H7 (cell line): ENCODE measurements at regions not wholly inside any gene's neighbourhood (a gene's known extent, or its start where the extent isn't known, plus 50 kb on each side); places are given as distances from the start of the nearest gene placed in this dataset.

ENCODE experiments used
- DNase-seq: peaks from one replicate; pipeline ENCODE4 v3.0.0; 2012
- H3K27me3 ChIP-seq: 2 replicates; pipeline ENCODE4 v1.6.0; 2011; ENCODE audit warnings: mild to moderate bottlenecking, low read length; ENCODE audit not compliant: control insufficient read depth, insufficient read depth
- H3K36me3 ChIP-seq: replicated peaks from 2 replicates; pipeline ENCODE4 v1.5.1; 2011; ENCODE audit warnings: low read length; ENCODE audit not compliant: control insufficient read depth, insufficient read depth
- H3K4me3 ChIP-seq: 2 replicates; pipeline ENCODE4 v1.5.1; 2011; ENCODE audit warnings: low read depth, mild to moderate bottlenecking, control low read depth, low read length, moderate library complexity; ENCODE audit not compliant: insufficient read depth

DNA sequence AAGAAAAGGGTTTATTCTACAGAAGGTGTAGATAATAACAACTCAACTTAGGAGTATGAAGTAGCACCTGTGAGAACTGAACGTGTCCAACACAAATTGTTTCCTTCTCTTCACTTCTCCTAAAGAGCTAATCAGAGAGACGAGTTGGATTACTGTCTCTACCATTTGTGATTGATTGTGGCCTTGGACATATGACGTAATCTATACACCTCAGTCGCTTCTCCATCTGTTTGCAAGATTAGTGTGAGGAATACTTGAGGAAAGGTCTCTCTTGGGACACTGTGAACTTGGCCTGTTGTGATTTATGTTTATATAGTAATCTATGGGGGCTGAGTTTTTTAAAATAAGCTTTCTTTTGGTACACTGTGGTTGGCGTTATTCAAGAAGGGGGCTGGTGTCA lies 182.0 kb downstream of the ZNF330 start:
- Histone ChIP-seq H3K4me3 (no peak overlapping the region), H3K36me3 (no peaks in the 10 kb centered on the region), H3K27me3 (no peaks in the 10 kb centered on the region)
- DNase-seq = no peak

GRCh38 chr4:141403782-141404181 lies 183.1 kb downstream of the ZNF330 start:
- Histone ChIP-seq H3K36me3 (no peaks in the 10 kb centered on the region), H3K27me3 (no peaks in the 10 kb centered on the region), H3K4me3 (no peak overlapping the region)
- DNase-seq = no peak

- Histone ChIP-seq H3K36me3 (no peaks in the 10 kb centered on the region), H3K27me3 (no peaks in the 10 kb centered on the region), H3K4me3 (no peak overlapping the region)
- DNase-seq = no peak
These were observed 185.5 kb downstream of the ZNF330 start for GRCh38 chr4:141406237-141406636.

- no peak overlapping the region for H3K4me3 ChIP-seq
- H3K36me3 ChIP-seq = no peaks in the 10 kb centered on the region
- no peak for DNase-seq
- H3K27me3 ChIP-seq = no peaks in the 10 kb centered on the region
These were observed 188.9 kb downstream of the ZNF330 start for GRCh38 chr4:141409556-141409955.

- DNase-seq = no peak
- Histone ChIP-seq H3K36me3 (no peaks in the 10 kb centered on the region), H3K27me3 (no peaks in the 10 kb centered on the region), H3K4me3 (no peak overlapping the region)
These were observed 190.1 kb downstream of the ZNF330 start for GRCh38 chr4:141410839-141411238.

- H3K27me3 ChIP-seq = no peaks in the 10 kb centered on the region
- no peak for DNase-seq
- H3K4me3 ChIP-seq = no peak overlapping the region
- H3K36me3 ChIP-seq = no peaks in the 10 kb centered on the region
These were observed 191.2 kb downstream of the ZNF330 start for GRCh38 chr4:141411936-141412335.

- no peak for DNase-seq
- H3K27me3 ChIP-seq = no peaks in the 10 kb centered on the region
- H3K36me3 ChIP-seq = no peaks in the 10 kb centered on the region
- H3K4me3 ChIP-seq = no peak overlapping the region
These were observed 192.7 kb downstream of the ZNF330 start for GRCh38 chr4:141413366-141413765.

GRCh38 chr4:141415651-141416050 lies 195.0 kb downstream of the ZNF330 start:
- Histone ChIP-seq H3K27me3 (no peaks in the 10 kb centered on the region), H3K4me3 (no peak overlapping the region), H3K36me3 (no peaks in the 10 kb centered on the region)
- DNase-seq = no peak

DNA sequence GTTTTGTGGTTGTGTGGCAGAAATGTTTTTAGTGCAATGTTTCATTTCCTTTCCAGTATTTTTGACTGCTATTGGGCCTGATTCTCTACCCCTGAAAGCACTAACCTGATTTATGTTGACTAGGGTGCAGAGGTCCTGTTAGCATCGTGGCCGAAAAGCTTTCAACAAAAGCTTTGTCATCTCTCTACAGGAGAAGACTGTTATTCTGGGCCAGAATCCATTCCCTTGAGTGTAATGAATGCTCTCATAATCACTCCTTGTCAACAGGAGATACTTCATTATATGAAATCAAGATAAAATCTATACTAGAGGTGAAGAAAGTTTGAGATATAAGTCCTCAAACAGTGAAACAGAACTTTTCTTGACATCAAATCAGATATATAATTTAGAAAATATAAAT lies 195.5 kb downstream of the ZNF330 start:
- H3K36me3 ChIP-seq = no peaks in the 10 kb centered on the region
- no peak overlapping the region for H3K4me3 ChIP-seq
- no peak for DNase-seq
- no peaks in the 10 kb centered on the region for H3K27me3 ChIP-seq

DNA sequence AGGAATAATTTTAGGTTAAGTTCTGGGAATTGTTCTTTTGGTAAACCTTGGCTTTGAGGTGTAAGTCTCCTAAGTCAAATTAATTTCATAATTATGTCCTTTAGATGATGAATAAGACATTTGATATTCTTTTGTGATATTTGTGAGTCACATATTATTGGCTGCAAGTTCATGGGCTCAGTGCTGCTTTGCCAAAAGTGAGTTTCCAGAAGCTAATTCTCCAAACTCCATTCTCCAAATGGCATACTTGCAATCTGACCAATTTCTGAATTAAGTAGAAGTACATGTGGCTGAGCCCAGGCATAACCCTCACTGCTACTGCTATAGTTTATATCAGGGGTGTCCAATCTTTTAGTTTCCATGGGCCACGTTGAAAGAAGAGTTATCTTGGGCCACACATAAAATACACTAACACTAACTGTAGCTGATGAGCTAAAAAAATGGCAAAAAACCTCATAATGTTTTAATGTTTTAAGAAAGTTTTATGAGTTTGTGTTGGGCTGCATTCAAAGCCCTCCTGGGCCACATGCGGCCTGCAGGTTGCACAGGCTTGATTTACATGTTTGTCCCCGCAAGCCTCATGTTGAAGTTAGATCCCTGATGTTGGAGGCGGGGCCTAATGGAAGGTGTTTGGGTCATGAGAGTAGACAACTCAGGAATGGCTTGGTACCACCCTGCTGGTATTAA lies 196.1 kb downstream of the ZNF330 start:
- no peak overlapping the region for H3K4me3 ChIP-seq
- H3K27me3 ChIP-seq = no peaks in the 10 kb centered on the region
- DNase-seq = no peak
- H3K36me3 ChIP-seq = no peaks in the 10 kb centered on the region

- no peaks in the 10 kb centered on the region for H3K36me3 ChIP-seq
- no peaks in the 10 kb centered on the region for H3K27me3 ChIP-seq
- no peak for DNase-seq
- H3K4me3 ChIP-seq = no peak overlapping the region
These were observed 196.7 kb downstream of the ZNF330 start for GRCh38 chr4:141417387-141417786.

DNA sequence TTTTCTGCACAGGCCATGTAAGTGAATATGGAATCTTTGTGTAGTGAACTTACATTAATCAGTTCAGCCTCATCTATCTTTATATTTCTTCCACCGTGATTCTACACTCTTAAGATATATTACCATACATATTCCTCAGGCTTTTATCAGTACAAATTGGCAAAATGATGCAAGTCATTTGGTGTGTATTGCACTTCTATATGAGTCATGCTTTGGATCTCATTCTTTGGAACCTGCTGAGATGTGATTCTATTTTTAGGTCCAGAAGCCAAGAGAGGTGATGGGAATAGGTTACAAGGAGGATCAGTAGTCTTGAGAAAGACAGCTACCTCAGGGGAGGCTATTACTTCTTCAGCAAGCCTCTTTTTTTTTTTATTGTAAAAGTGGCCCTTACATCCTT lies 204.4 kb downstream of the ZNF330 start:
- DNase-seq = no peak
- Histone ChIP-seq H3K36me3 (no peaks in the 10 kb centered on the region), H3K27me3 (no peaks in the 10 kb centered on the region), H3K4me3 (no peak overlapping the region)

- DNase-seq = no peak
- Histone ChIP-seq H3K27me3 (no peaks in the 10 kb centered on the region), H3K4me3 (no peak overlapping the region), H3K36me3 (no peaks in the 10 kb centered on the region)
These were observed 207.1 kb downstream of the ZNF330 start for GRCh38 chr4:141427726-141428296.

DNA sequence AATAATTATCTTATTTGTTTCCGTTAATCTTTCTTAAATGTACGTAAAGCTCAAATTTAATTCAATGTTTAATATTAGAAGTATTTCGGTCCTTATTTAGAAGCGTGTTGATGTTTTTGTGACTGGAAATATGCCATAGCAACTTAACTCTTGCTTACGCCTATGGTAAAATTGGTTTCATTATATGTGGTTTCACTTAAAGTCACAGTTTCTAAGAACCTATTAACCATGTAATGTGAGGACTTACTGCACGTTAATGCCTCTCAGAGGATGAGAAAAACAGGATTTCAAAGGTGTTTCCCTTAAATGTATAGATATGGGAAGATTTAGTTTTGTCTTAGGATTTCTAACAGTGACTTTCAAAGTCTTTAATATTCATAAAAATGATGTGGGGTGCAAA lies 206.4 kb upstream of the IL15 start:
- H3K36me3 ChIP-seq = no peaks in the 10 kb centered on the region
- no peak for DNase-seq
- H3K27me3 ChIP-seq = no peaks in the 10 kb centered on the region

DNA sequence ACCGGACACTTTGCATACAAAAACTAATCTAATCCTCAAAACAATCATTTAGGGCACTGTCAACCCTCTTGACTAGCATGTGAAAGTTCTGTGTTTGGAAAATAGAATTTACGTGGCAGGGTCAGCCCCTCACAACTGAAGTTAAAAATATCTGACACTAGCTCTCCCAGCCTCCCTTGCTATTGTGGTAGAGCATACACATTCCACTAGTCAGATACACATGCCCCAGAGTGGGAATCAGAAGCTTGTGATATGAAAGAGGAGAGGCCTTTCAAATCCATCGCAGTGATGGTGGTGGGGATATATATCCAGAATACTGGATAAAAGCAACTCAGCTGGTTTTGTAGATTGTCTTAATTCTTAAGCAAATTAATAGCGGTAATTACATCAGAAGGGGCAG lies 205.7 kb upstream of the IL15 start:
- no peak for DNase-seq
- no peaks in the 10 kb centered on the region for H3K27me3 ChIP-seq
- no peaks in the 10 kb centered on the region for H3K36me3 ChIP-seq
- H3K4me3 ChIP-seq = no peak overlapping the region

More for the DNA sequence above, 206.4 kb upstream of the IL15 start:
- H3K4me3 ChIP-seq = no peak overlapping the region
